HG03196 (cell line): ENCODE measurements at regions not wholly inside any gene's neighbourhood (a gene's known extent, or its start where the extent isn't known, plus 50 kb on each side); places are given as distances from the start of the nearest gene placed in this dataset.
"Not testable (repeated sequence)": the region's sequence is repeated elsewhere in the genome, so short reads cannot be mapped to it uniquely, and the experiment has no call there.

Source experiments
- ATAC-seq: cut with Tn5 transposase; IDR thresholded peaks from one replicate; pipeline ENCODE4 v1.9.1; 2021; ENCODE audit not compliant: unreplicated experiment

- not testable (repeated sequence) for ATAC-seq
Measured at GRCh38 chr2:89795530-89795929, 1104.1 kb downstream of the RPIA start.

- no peak for ATAC-seq
Measured at GRCh38 chr2:89797320-89798038, 1106.0 kb downstream of the RPIA start.

GRCh38 chr2:89801207-89801606 lies 1109.7 kb downstream of the RPIA start:
- not testable (repeated sequence) for ATAC-seq

GRCh38 chr2:89806363-89806762 lies 1114.9 kb downstream of the RPIA start:
- ATAC-seq: not testable (repeated sequence)

GRCh38 chr2:89811295-89811694 lies 1119.8 kb downstream of the RPIA start:
- ATAC-seq: no peak

- not testable (repeated sequence) for ATAC-seq
Measured at GRCh38 chr2:89811910-89812309, 1120.4 kb downstream of the RPIA start.

GRCh38 chr2:89814359-89814758 lies 1122.9 kb downstream of the RPIA start:
- ATAC-seq: not testable (repeated sequence)

GRCh38 chr2:89818873-89819272 lies 1127.4 kb downstream of the RPIA start:
- no peak for ATAC-seq

GRCh38 chr2:89819809-89820208 lies 1128.3 kb downstream of the RPIA start:
- no peak for ATAC-seq

GRCh38 chr2:89820248-89820647 lies 1128.8 kb downstream of the RPIA start:
- no peak for ATAC-seq

GRCh38 chr2:89821455-89821945 lies 1130.0 kb downstream of the RPIA start:
- no peak for ATAC-seq

GRCh38 chr2:89822342-89822741 lies 1130.9 kb downstream of the RPIA start:
- not testable (repeated sequence) for ATAC-seq

- ATAC-seq: no peak
Measured at GRCh38 chr2:89823556-89823955, 1132.1 kb downstream of the RPIA start.

GRCh38 chr2:89825034-89825433 lies 1133.6 kb downstream of the RPIA start:
- ATAC-seq: no peak

- ATAC-seq: not testable (repeated sequence)
Measured at GRCh38 chr2:89826741-89827140, 1135.3 kb downstream of the RPIA start.

- ATAC-seq: not testable (repeated sequence)
Measured at GRCh38 chr2:89827829-89828228, 1136.4 kb downstream of the RPIA start.

- not testable (repeated sequence) for ATAC-seq
Measured at GRCh38 chr2:89828416-89828815, 1136.9 kb downstream of the RPIA start.

GRCh38 chr2:89828961-89829631 lies 1137.6 kb downstream of the RPIA start:
- peak; percentile 39 for ATAC-seq

GRCh38 chr2:89829828-89830227 lies 1138.4 kb downstream of the RPIA start:
- ATAC-seq: no peak

GRCh38 chr2:89830341-89831218 lies 1139.1 kb downstream of the RPIA start:
- peak; percentile 42 for ATAC-seq
